ENCODE measurements at regions not wholly inside any gene's neighbourhood (a gene's known extent, or its start where the extent isn't known, plus 50 kb on each side); places are given as distances from the start of the nearest gene placed in this dataset.

- in situ Hi-C loops (cut with HindIII; ENCODE audit: low pct_ligation_motif_present, low sequenced_read_pairs): no loop called here
- no peak overlapping the region for H3K27ac ChIP-seq
- TF ChIP-seq, protein P1, sequence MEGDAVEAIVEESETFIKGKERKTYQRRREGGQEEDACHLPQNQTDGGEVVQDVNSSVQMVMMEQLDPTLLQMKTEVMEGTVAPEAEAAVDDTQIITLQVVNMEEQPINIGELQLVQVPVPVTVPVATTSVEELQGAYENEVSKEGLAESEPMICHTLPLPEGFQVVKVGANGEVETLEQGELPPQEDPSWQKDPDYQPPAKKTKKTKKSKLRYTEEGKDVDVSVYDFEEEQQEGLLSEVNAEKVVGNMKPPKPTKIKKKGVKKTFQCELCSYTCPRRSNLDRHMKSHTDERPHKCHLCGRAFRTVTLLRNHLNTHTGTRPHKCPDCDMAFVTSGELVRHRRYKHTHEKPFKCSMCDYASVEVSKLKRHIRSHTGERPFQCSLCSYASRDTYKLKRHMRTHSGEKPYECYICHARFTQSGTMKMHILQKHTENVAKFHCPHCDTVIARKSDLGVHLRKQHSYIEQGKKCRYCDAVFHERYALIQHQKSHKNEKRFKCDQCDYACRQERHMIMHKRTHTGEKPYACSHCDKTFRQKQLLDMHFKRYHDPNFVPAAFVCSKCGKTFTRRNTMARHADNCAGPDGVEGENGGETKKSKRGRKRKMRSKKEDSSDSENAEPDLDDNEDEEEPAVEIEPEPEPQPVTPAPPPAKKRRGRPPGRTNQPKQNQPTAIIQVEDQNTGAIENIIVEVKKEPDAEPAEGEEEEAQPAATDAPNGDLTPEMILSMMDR (IDR thresholded peaks at IDR 0.05; ENCODE audit: low read depth, low read length, missing control alignments): no peak
- H3K27me3 ChIP-seq (replicated peaks): no peaks in the 10 kb centered on the region
- H3K4me3 ChIP-seq (ENCODE audit: low read depth, low read length): no peak overlapping the region
- no peaks in the 10 kb centered on the region for H3K36me3 ChIP-seq (replicated peaks)
- DNase-seq: no peak
Observed at GRCh38 chr17:27986805-27987684, 55.4 kb upstream of the NLK start.

DNA sequence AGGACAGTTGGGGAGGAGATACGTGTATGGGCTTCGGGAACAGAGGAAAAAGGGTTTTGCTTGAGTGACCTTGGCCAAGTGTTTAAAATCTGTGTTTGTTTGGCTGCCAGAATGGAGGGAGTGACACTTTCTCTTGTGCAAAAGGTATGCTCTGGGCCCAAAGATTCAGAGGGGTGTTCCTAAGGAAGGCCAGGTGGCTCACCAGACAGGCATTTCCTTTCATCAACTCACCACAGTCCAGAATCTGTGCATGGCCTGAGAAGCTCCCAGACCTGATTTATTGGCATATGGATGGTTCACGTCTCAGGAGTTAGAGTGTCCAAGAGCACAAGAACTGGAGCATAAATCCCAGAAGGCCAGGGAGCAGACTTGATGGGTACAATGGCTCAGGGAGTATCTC is 53.4 kb upstream of the NLK start:
- in situ Hi-C loops (cut with HindIII; ENCODE audit: low pct_ligation_motif_present, low sequenced_read_pairs): no loop called here

DNA sequence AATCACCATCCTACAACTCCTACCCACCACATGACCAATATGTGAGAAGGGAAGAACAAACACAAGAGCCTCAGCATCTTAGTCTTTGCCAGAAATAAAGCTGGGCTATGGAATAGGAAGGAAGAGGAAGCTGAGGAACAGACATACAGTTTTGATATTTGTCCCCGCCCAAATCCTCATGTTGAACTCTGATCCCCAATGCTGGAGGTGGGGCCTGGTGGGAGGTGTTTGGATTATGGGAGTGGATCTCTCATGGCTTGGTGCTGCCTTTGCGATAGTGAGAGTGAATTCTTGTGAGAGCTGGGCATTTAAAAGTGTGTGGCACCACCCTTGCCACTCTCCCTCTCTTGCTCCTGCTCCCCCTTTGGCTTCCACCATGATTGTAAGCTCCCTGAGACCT is 52.4 kb upstream of the NLK start:
- TF ChIP-seq, protein P1 (IDR thresholded peaks at IDR 0.05; ENCODE audit: low read depth, low read length, missing control alignments): no peak
- Histone ChIP-seq H3K27ac (no peak overlapping the region), H3K27me3 (replicated peaks) (no peaks in the 10 kb centered on the region), H3K4me3 (ENCODE audit: low read depth, low read length) (no peak overlapping the region), H3K36me3 (replicated peaks) (no peaks in the 10 kb centered on the region)
- in situ Hi-C loops (cut with HindIII; ENCODE audit: low pct_ligation_motif_present, low sequenced_read_pairs): no loop called here
- DNase-seq: no peak

More for the DNA sequence above, 53.4 kb upstream of the NLK start:
- DNase-seq: no peak
- Histone ChIP-seq H3K4me3 (ENCODE audit: low read depth, low read length) (no peak overlapping the region), H3K27me3 (replicated peaks) (no peaks in the 10 kb centered on the region), H3K27ac (no peak overlapping the region), H3K36me3 (replicated peaks) (no peaks in the 10 kb centered on the region)
- TF ChIP-seq, protein P1 (IDR thresholded peaks at IDR 0.05; ENCODE audit: low read depth, low read length, missing control alignments): no peak

DNA sequence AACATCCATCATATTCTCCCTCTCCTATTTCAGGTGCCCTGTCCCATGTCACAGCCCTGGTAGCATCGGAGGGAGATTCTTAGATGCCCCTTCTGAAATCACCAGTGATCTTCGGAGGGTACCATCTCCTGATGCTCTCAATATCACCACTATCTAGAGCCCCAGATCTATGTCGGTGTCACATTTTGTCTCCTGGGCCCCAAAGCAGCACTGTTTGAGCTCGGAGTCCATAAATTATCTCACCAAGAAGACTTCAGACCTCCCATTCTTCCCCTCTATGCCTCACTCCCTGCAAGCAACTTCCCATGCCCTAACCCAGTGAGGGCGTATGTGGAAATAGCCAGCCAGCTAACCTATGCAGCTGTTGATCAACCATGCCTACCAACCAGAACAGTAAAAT is 51.5 kb upstream of the NLK start:
- H3K27ac ChIP-seq: no peak overlapping the region
- in situ Hi-C loops (cut with HindIII; ENCODE audit: low pct_ligation_motif_present, low sequenced_read_pairs): no loop called here
- TF ChIP-seq, protein P1 (IDR thresholded peaks at IDR 0.05; ENCODE audit: low read depth, low read length, missing control alignments): no peak
- H3K36me3 ChIP-seq (replicated peaks): no peaks in the 10 kb centered on the region
- DNase-seq: no peak
- H3K27me3 ChIP-seq (replicated peaks): no peaks in the 10 kb centered on the region
- H3K4me3 ChIP-seq (ENCODE audit: low read depth, low read length): no peak overlapping the region

DNA sequence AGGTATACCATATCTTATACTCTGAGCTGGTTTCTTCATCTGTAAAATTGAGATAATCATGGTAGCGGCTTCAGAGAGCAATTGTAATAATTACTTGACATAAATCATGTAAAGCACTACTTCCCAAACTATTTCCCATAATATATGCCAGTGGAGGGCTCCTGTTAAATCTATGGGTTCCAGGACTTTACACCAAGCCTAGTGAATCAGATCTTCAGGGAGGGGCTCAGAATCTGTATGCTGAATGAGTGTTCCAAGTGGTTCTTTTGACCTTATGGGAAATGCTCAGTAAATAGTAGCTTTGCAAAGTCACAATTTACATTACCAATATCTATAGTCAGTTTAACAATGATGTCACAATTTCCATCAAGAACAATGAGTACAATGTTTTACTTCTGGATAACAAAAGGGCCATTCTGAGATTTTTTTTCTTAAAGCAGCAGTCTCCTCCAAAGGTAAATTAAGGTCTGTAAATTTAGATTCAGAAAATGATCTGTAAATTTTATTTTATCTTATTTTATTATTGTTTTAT is 50.9 kb upstream of the NLK start:
- no peak for DNase-seq
- in situ Hi-C loops (cut with HindIII; ENCODE audit: low pct_ligation_motif_present, low sequenced_read_pairs): no loop called here
- Histone ChIP-seq H3K4me3 (ENCODE audit: low read depth, low read length) (no peak overlapping the region), H3K27me3 (replicated peaks) (no peaks in the 10 kb centered on the region), H3K36me3 (replicated peaks) (no peaks in the 10 kb centered on the region), H3K27ac (no peak overlapping the region)
- TF ChIP-seq, protein P1 (IDR thresholded peaks at IDR 0.05; ENCODE audit: low read depth, low read length, missing control alignments): no peak
